ENCODE measurements at regions not wholly inside any gene's neighbourhood (a gene's known extent, or its start where the extent isn't known, plus 50 kb on each side); places are given as distances from the start of the nearest gene placed in this dataset.

GRCh38 chr10:44834131-44834530 is 77.0 kb upstream of the TMEM72 start:
- no peak for DNase-seq (ENCODE audit: low spot score)
- Mint-ChIP-seq H3K27me3 (ENCODE audit: unreplicated experiment) (no peaks in the 10 kb centered on the region), H3K36me3 (ENCODE audit: low read depth, unreplicated experiment) (no peaks in the 10 kb centered on the region), H3K4me3 (ENCODE audit: unreplicated experiment) (no peak overlapping the region), H3K4me1 (ENCODE audit: unreplicated experiment) (no peaks in the 10 kb centered on the region), H3K9me3 (ENCODE audit: unreplicated experiment) (no peaks in the 10 kb centered on the region), H3K27ac (ENCODE audit: unreplicated experiment) (no peak overlapping the region)
- TF ChIP-seq, protein P1, sequence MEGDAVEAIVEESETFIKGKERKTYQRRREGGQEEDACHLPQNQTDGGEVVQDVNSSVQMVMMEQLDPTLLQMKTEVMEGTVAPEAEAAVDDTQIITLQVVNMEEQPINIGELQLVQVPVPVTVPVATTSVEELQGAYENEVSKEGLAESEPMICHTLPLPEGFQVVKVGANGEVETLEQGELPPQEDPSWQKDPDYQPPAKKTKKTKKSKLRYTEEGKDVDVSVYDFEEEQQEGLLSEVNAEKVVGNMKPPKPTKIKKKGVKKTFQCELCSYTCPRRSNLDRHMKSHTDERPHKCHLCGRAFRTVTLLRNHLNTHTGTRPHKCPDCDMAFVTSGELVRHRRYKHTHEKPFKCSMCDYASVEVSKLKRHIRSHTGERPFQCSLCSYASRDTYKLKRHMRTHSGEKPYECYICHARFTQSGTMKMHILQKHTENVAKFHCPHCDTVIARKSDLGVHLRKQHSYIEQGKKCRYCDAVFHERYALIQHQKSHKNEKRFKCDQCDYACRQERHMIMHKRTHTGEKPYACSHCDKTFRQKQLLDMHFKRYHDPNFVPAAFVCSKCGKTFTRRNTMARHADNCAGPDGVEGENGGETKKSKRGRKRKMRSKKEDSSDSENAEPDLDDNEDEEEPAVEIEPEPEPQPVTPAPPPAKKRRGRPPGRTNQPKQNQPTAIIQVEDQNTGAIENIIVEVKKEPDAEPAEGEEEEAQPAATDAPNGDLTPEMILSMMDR (IDR thresholded peaks at IDR 0.05; ENCODE audit: unreplicated experiment) = no peak

DNA sequence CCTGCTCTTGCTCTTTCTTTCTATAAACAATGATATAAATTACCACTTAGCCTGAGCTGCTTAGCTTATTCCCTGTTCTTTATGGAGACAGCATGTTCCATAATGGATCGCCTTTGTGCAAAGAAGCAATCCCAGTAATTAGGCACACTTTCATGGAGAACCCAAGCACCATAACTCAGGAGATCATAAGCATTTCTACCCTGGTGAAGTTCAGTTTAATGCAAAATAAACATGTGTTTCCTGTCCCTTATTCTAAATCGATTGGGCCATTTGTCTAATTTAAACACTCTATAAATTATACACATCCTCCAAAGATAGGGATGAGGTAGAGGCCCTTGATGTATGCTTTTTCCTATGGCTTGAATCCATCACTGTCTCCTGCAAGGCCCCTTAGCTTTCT is 75.8 kb upstream of the TMEM72 start:
- Mint-ChIP-seq H3K4me1 (ENCODE audit: unreplicated experiment) (no peaks in the 10 kb centered on the region), H3K36me3 (ENCODE audit: low read depth, unreplicated experiment) (no peaks in the 10 kb centered on the region), H3K27ac (ENCODE audit: unreplicated experiment) (no peak overlapping the region), H3K9me3 (ENCODE audit: unreplicated experiment) (no peaks in the 10 kb centered on the region), H3K27me3 (ENCODE audit: unreplicated experiment) (no peaks in the 10 kb centered on the region), H3K4me3 (ENCODE audit: unreplicated experiment) (no peak overlapping the region)
- TF ChIP-seq, protein P1 (IDR thresholded peaks at IDR 0.05; ENCODE audit: unreplicated experiment) = no peak
- DNase-seq (ENCODE audit: low spot score) = no peak

DNA sequence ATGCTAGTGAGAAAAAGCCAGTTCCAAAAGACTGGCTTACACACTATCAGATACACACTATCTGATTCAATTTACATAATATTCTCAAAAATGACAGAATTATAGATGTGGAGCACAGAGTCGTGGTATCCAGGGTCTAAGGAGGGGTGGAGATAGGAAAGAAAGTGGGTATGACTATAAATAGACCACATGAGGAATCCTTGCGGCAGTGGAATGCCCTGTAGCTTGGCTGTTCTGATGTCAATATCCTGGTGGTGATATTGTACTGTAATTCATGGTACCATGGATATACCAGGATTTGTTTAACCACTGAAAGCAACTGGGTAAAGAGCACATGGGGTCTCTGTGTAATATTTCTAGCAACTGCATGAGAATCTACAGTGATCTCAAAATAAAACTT is 67.7 kb upstream of the TMEM72 start:
- H3K27me3 Mint-ChIP-seq (ENCODE audit: unreplicated experiment) = no peaks in the 10 kb centered on the region
- H3K4me1 Mint-ChIP-seq (ENCODE audit: unreplicated experiment) = no peaks in the 10 kb centered on the region
- no peaks in the 10 kb centered on the region for H3K36me3 Mint-ChIP-seq (ENCODE audit: low read depth, unreplicated experiment)
- TF ChIP-seq, protein P1 (IDR thresholded peaks at IDR 0.05; ENCODE audit: unreplicated experiment) = no peak
- no peaks in the 10 kb centered on the region for H3K9me3 Mint-ChIP-seq (ENCODE audit: unreplicated experiment)
- no peak for DNase-seq (ENCODE audit: low spot score)
- H3K4me3 Mint-ChIP-seq (ENCODE audit: unreplicated experiment) = no peak overlapping the region
- no peak overlapping the region for H3K27ac Mint-ChIP-seq (ENCODE audit: unreplicated experiment)

DNA sequence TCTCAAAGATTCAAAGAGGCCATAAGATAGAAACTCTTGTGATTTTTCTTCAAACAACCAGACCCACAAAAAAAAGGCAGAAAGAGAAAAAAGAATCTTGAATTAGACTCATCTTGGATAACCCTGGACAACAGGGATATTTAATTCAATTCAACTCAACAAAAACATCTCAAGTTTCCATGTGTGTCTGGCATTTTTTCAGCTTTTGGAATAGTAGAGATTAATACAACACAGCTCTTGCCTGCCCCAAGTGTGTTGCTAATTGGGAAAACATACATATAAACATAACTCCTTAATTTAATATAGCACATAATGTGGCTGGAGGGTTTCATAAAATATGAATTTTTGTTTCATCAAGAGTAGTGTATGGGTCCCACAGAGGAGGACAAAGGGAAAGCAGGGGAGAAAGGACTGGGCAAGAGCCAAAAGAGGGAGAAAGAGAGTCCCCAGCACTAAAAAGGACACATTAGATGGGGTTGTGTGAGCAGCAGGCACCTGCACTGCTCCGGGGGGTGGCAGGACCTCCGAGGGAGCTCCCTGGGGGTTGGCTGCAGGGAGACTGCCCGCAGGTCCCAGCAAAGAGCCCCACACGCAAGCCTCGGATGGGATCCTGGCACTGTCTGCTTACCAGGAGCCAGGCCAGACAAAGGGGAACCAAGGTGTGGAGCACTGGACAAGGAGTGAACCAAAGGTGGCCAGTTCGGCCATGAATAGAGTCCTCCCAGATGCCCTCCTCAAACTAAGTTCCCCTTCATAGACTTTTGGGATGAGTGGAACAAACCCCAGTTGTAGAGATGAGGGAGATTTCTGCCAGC is 65.6 kb upstream of the TMEM72 start:
- TF ChIP-seq, protein P1 (IDR thresholded peaks at IDR 0.05; ENCODE audit: unreplicated experiment) = no peak
- Mint-ChIP-seq H3K4me3 (ENCODE audit: unreplicated experiment) (no peak overlapping the region), H3K9me3 (ENCODE audit: unreplicated experiment) (no peaks in the 10 kb centered on the region), H3K27me3 (ENCODE audit: unreplicated experiment) (peaks cover 2% of the 10 kb centered on the region), H3K36me3 (ENCODE audit: low read depth, unreplicated experiment) (no peaks in the 10 kb centered on the region), H3K4me1 (ENCODE audit: unreplicated experiment) (no peaks in the 10 kb centered on the region), H3K27ac (ENCODE audit: unreplicated experiment) (no peak overlapping the region)
- DNase-seq (ENCODE audit: low spot score) = no peak

- no peaks in the 10 kb centered on the region for H3K36me3 Mint-ChIP-seq (ENCODE audit: low read depth, unreplicated experiment)
- DNase-seq (ENCODE audit: low spot score) = no peak
- no peaks in the 10 kb centered on the region for H3K9me3 Mint-ChIP-seq (ENCODE audit: unreplicated experiment)
- no peaks in the 10 kb centered on the region for H3K4me1 Mint-ChIP-seq (ENCODE audit: unreplicated experiment)
- TF ChIP-seq, protein P1 (IDR thresholded peaks at IDR 0.05; ENCODE audit: unreplicated experiment) = no peak
- no peak overlapping the region for H3K27ac Mint-ChIP-seq (ENCODE audit: unreplicated experiment)
- H3K27me3 Mint-ChIP-seq (ENCODE audit: unreplicated experiment) = peaks cover 4% of the 10 kb centered on the region
- H3K4me3 Mint-ChIP-seq (ENCODE audit: unreplicated experiment) = no peak overlapping the region
Measured at GRCh38 chr10:44847110-44847509, 64.0 kb upstream of the TMEM72 start.
